ENCODE measurements at regions not wholly inside any gene's neighbourhood (a gene's known extent, or its start where the extent isn't known, plus 50 kb on each side); places are given as distances from the start of the nearest gene placed in this dataset.
"Not testable (repeated sequence)": the region's sequence is repeated elsewhere in the genome, so short reads cannot be mapped to it uniquely, and the experiment has no call there.

- H3K4me3 ChIP-seq (ENCODE audit: low read length); H3K9me3 ChIP-seq (replicated peaks; ENCODE audit: low read length); H3K9ac ChIP-seq (ENCODE audit: low read depth, low read length); H3K36me3 ChIP-seq (ENCODE audit: insufficient read depth, low read length); H3K27me3 ChIP-seq (ENCODE audit: control insufficient read depth, insufficient read depth, low read length): not testable (repeated sequence)
- Histone ChIP-seq H3K4me1 (ENCODE audit: control insufficient read depth, insufficient read depth, low read length) (peaks cover 16% of the 10 kb centered on the region), H3K4me2 (ENCODE audit: low read length) (peak overlapping the region; percentile 50)
Observed at GRCh38 chr21:27929179-27929578, 962.3 kb upstream of the ADAMTS5 start.

DNA sequence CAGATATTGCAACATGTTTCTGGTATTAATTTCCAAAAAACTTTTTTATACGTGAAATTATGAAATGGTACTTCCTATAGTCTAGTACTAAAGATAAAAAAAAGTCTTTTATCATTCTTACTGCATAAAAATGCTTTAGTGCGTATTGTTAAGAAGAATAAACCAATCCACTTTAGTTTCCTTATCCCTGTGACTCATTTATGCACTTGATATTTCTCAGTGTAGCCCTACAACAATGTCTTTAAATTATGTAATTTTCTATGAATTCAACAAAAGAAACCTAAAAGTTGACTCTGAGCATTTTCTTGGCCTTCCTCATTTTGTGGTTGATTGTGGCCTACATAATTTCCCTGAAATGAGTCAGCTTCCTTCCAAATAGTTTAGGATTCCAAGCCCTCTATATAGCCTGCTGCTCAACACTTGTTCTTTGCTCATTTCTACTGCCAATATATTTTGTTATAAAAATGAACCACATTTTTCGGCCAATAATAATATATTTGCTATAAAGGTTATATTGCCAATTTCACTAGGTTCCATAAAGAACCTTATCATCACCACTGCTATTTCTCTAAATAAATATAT is 961.7 kb upstream of the ADAMTS5 start:
- H3K4me1 ChIP-seq (ENCODE audit: control insufficient read depth, insufficient read depth, low read length) = peaks cover 16% of the 10 kb centered on the region
- H3K4me3 ChIP-seq (ENCODE audit: low read length); H3K9me3 ChIP-seq (replicated peaks; ENCODE audit: low read length); H3K36me3 ChIP-seq (ENCODE audit: insufficient read depth, low read length); H3K27me3 ChIP-seq (ENCODE audit: control insufficient read depth, insufficient read depth, low read length): not testable (repeated sequence)
- peak overlapping the region; percentile 50 for H3K4me2 ChIP-seq (ENCODE audit: low read length)
- peak overlapping the region; percentile 26 for H3K9ac ChIP-seq (ENCODE audit: low read depth, low read length)

DNA sequence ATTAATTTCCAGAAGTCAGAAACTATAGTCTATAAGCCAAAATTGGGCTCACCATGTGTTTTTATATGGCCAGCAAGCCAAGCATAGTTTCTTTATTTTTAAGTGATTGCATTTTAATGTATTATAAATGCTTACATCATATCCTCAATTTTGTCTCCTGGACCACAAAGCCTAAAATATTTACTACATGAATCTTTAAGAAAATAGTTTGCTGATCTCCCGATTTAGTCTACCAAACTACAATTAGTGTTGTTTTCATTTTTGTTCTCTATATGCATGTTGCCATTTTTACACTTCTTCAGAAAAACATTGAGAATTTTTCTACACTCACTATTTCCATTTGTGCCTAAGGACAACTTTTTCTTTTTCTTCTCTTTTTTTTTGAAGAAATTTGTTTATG is 954.5 kb upstream of the ADAMTS5 start:
- not testable (repeated sequence) for H3K27me3 ChIP-seq (ENCODE audit: control insufficient read depth, insufficient read depth, low read length); H3K9me3 ChIP-seq (replicated peaks; ENCODE audit: low read length); H3K36me3 ChIP-seq (ENCODE audit: insufficient read depth, low read length); H3K9ac ChIP-seq (ENCODE audit: low read depth, low read length); H3K4me2 ChIP-seq (ENCODE audit: low read length); H3K4me3 ChIP-seq (ENCODE audit: low read length); H3K4me1 ChIP-seq (ENCODE audit: control insufficient read depth, insufficient read depth, low read length)

DNA sequence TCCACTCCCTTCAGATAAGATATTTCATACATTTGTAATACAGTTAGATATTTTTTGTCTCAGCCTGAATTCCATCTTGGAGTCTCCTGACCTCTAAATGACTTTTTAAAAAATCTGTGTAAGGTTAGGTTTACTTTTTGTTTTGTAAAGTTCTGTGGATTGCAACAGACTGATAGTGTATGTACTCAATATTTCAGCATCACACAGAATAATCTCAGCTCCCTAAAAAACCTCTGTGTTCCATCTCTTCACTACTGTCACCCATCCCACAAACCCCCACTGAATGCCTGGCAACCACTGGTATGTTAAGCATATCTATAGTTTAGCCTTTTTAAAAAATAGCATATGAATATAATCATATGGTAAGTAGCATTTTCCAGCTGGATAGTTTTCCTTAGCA is 951.1 kb upstream of the ADAMTS5 start:
- H3K9ac ChIP-seq (ENCODE audit: low read depth, low read length); H3K9me3 ChIP-seq (replicated peaks; ENCODE audit: low read length); H3K27me3 ChIP-seq (ENCODE audit: control insufficient read depth, insufficient read depth, low read length); H3K4me3 ChIP-seq (ENCODE audit: low read length); H3K4me2 ChIP-seq (ENCODE audit: low read length); H3K36me3 ChIP-seq (ENCODE audit: insufficient read depth, low read length); H3K4me1 ChIP-seq (ENCODE audit: control insufficient read depth, insufficient read depth, low read length): not testable (repeated sequence)

GRCh38 chr21:27916326-27916725 is 949.4 kb upstream of the ADAMTS5 start:
- H3K9ac ChIP-seq (ENCODE audit: low read depth, low read length); H3K27me3 ChIP-seq (ENCODE audit: control insufficient read depth, insufficient read depth, low read length); H3K4me3 ChIP-seq (ENCODE audit: low read length); H3K4me1 ChIP-seq (ENCODE audit: control insufficient read depth, insufficient read depth, low read length); H3K4me2 ChIP-seq (ENCODE audit: low read length); H3K36me3 ChIP-seq (ENCODE audit: insufficient read depth, low read length); H3K9me3 ChIP-seq (replicated peaks; ENCODE audit: low read length): not testable (repeated sequence)

DNA sequence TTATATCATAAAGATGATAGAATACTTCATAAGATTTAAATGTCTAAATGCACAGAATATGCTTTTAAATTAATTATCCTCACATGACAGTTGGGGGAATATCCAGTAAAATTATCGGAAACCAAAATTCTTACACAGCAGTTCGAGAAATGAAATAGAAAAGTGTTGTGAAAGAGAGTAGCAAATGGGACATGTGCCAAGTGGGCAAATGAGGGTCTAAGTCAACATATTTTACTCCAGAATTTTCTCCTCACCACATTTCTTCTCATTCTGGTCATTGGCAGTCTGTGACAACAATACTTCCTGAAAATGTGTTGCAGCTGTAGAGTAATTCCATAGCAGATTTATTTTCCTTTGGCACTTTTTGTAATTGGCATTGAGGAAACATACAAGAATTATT is 945.2 kb upstream of the ADAMTS5 start:
- H3K4me2 ChIP-seq (ENCODE audit: low read length); H3K4me3 ChIP-seq (ENCODE audit: low read length); H3K9me3 ChIP-seq (replicated peaks; ENCODE audit: low read length); H3K9ac ChIP-seq (ENCODE audit: low read depth, low read length); H3K36me3 ChIP-seq (ENCODE audit: insufficient read depth, low read length); H3K27me3 ChIP-seq (ENCODE audit: control insufficient read depth, insufficient read depth, low read length): not testable (repeated sequence)
- peaks cover 11% of the 10 kb centered on the region for H3K4me1 ChIP-seq (ENCODE audit: control insufficient read depth, insufficient read depth, low read length)

GRCh38 chr21:27909487-27909886 is 942.6 kb upstream of the ADAMTS5 start:
- not testable (repeated sequence) for H3K27me3 ChIP-seq (ENCODE audit: control insufficient read depth, insufficient read depth, low read length); H3K36me3 ChIP-seq (ENCODE audit: insufficient read depth, low read length); H3K9me3 ChIP-seq (replicated peaks; ENCODE audit: low read length); H3K4me3 ChIP-seq (ENCODE audit: low read length)
- peaks cover 11% of the 10 kb centered on the region for H3K4me1 ChIP-seq (ENCODE audit: control insufficient read depth, insufficient read depth, low read length)
- H3K9ac ChIP-seq (ENCODE audit: low read depth, low read length) = peak overlapping the region; percentile 71
- H3K4me2 ChIP-seq (ENCODE audit: low read length) = peak overlapping the region; percentile 73

DNA sequence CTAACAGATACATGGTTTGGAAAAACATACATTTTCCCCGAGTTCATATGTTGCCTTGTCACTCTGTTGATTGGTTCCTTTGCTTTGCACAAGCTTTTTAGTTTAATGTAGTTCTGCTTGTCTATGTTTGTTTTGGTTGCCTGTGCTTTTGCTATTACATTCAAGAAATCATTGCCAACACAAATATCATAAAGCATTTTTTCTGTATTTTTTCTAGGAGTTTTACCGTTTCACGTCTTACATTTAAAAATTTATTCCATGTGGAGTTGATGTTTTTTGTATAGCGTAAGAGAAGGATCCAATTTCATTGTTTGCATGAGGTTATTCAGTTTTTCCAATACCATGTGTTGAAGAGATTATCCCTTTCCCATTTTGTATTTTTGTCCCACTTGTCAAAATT is 941.9 kb upstream of the ADAMTS5 start:
- not testable (repeated sequence) for H3K4me3 ChIP-seq (ENCODE audit: low read length)

GRCh38 chr21:27902904-27903303 is 936.0 kb upstream of the ADAMTS5 start:
- not testable (repeated sequence) for H3K27me3 ChIP-seq (ENCODE audit: control insufficient read depth, insufficient read depth, low read length); H3K4me3 ChIP-seq (ENCODE audit: low read length); H3K9ac ChIP-seq (ENCODE audit: low read depth, low read length); H3K4me1 ChIP-seq (ENCODE audit: control insufficient read depth, insufficient read depth, low read length); H3K4me2 ChIP-seq (ENCODE audit: low read length); H3K9me3 ChIP-seq (replicated peaks; ENCODE audit: low read length); H3K36me3 ChIP-seq (ENCODE audit: insufficient read depth, low read length)

More for the DNA sequence above, 941.9 kb upstream of the ADAMTS5 start:
- H3K36me3 ChIP-seq (ENCODE audit: insufficient read depth, low read length); H3K9me3 ChIP-seq (replicated peaks; ENCODE audit: low read length); H3K27me3 ChIP-seq (ENCODE audit: control insufficient read depth, insufficient read depth, low read length): not testable (repeated sequence)
- H3K4me1 ChIP-seq (ENCODE audit: control insufficient read depth, insufficient read depth, low read length) = peaks cover 11% of the 10 kb centered on the region
- peak overlapping the region; percentile 64 for H3K4me2 ChIP-seq (ENCODE audit: low read length)
- peak overlapping the region; percentile 71 for H3K9ac ChIP-seq (ENCODE audit: low read depth, low read length)

- H3K4me1 ChIP-seq (ENCODE audit: control insufficient read depth, insufficient read depth, low read length); H3K9ac ChIP-seq (ENCODE audit: low read depth, low read length); H3K9me3 ChIP-seq (replicated peaks; ENCODE audit: low read length); H3K27me3 ChIP-seq (ENCODE audit: control insufficient read depth, insufficient read depth, low read length); H3K4me2 ChIP-seq (ENCODE audit: low read length); H3K36me3 ChIP-seq (ENCODE audit: insufficient read depth, low read length); H3K4me3 ChIP-seq (ENCODE audit: low read length): not testable (repeated sequence)
Observed at GRCh38 chr21:27893619-27894018, 926.7 kb upstream of the ADAMTS5 start.

GRCh38 chr21:27891495-27891894 is 924.6 kb upstream of the ADAMTS5 start:
- not testable (repeated sequence) for H3K27me3 ChIP-seq (ENCODE audit: control insufficient read depth, insufficient read depth, low read length); H3K9me3 ChIP-seq (replicated peaks; ENCODE audit: low read length); H3K4me1 ChIP-seq (ENCODE audit: control insufficient read depth, insufficient read depth, low read length); H3K4me2 ChIP-seq (ENCODE audit: low read length); H3K4me3 ChIP-seq (ENCODE audit: low read length); H3K36me3 ChIP-seq (ENCODE audit: insufficient read depth, low read length); H3K9ac ChIP-seq (ENCODE audit: low read depth, low read length)

DNA sequence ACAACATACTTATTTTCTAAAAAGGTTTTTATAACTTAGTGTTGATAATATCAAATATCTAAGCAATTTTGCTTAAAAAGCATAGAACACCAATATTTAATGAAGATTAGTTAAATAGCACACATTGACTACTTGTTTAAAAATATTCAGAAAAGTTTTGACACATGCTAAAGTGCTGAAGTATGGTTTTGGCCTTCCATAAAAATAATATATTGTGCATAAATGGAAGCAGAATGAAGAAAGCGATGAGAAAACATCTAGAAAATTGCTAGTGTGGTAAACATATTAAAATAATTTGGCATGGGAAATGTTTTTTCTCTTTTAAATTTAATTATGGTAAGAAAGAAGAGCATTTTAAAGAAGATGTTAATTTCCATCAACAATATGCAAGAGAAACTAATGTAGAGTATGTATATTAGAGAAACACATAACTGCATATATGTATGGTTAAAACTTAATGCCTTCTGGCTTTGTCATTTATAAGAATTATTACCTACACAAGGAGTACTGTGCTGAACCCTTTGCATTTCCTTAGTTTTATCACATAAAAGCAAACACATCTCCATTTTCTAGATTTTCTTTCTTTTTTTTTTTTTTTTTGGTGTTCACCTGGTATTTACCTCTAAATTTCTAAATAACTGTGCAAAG is 921.0 kb upstream of the ADAMTS5 start:
- not testable (repeated sequence) for H3K27me3 ChIP-seq (ENCODE audit: control insufficient read depth, insufficient read depth, low read length); H3K9me3 ChIP-seq (replicated peaks; ENCODE audit: low read length); H3K36me3 ChIP-seq (ENCODE audit: insufficient read depth, low read length)

More for the DNA sequence above, 921.0 kb upstream of the ADAMTS5 start:
- H3K9ac ChIP-seq (ENCODE audit: low read depth, low read length); H3K4me3 ChIP-seq (ENCODE audit: low read length); H3K4me2 ChIP-seq (ENCODE audit: low read length); H3K4me1 ChIP-seq (ENCODE audit: control insufficient read depth, insufficient read depth, low read length): not testable (repeated sequence)

Data from skeletal muscle satellite cell (primary cell).